ENCODE measurements at regions not wholly inside any gene's neighbourhood (a gene's known extent, or its start where the extent isn't known, plus 50 kb on each side); places are given as distances from the start of the nearest gene placed in this dataset.
A peak's percentile ranks its signal among the peaks of the same experiment; 100 is the strongest.

DNA sequence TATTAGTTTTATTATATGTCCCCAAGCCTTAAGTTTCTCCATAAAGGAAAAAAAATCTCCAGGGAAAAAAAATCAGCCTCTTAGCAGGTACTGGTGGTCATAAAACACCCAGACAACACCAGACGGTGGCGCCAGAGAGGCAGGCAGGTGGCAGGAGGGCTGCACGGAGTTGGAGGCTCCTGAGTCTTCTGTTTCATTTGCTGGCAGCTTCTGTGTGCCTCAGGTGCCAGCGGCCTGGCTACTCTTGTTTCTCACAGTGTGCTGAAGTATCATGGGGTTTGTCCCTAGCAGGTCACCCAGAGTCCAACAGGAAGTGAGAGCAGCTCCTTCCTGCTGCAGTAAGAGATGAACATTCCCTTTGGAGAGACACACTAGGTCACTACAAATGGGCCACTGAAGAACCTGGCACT, 123.3 kb upstream of the GADD45A start:
- DNase-seq (ENCODE audit: low read depth) = peak; percentile 76

DNA sequence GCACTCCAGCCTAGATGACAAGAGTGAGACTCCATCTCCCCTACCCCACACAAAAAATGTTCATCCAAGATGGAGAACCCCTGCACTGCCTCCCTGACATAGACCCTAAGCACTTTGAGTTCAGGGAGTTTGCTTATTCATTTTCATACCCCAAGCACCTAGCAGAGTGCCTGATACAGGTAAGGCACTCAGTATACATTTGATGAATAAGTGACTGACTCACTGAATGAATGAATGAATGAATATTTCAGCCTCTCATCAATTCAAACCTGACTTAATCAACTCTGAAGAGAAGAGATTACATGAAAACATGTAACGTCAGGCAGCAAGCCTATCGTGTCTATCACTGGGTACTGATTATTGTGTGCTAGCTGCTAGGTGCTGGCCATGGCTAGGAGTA, 121.3 kb upstream of the GADD45A start:
- DNase-seq (ENCODE audit: low read depth) = no peak

DNA sequence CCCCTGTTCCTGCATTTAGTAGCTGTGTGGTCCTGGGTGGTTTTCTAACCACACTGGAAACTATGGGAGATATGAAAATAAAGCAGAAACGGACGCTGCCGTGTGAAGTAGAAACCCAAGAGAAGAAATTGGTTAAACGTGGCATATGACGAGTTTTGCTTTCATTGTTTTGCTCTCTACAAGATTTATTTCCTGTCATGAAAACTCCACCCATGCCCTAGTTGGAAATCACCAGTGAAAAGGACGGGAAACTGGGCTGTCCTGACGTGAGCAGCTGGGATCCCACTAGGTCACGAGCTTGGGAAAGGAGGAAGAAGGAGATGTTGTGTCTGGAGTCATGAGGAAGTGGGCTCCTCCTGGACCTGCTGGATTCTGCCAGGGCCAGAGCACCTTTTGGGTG, 120.8 kb upstream of the GADD45A start:
- peak; percentile 68 for DNase-seq (ENCODE audit: low read depth)

DNA sequence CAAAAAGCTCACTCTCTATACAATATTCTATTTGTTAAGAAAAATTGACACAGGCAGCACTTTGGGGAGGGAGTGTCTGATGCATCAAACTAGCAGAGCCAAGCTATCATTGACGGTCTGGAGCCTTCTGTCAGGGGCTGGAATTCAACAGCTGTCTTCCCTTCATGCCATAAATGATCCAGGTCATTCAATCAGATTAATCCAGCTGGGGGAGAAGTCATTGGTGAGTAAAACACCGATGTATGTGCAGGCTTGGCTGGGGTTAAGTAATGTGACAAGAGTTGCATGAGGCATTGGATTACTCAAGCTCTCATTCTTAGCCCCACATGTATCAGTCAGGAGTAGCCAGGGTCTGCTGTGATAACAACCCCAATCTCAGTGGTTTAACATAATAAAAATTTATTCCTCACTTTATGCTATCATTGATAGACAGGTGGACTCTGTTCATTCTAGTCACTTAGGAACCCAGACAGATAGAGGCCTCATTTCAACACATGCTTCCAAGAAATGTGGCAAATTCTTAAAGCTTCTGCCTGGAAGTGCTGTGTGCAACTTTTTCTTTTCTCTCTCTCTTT, 118.1 kb upstream of the GADD45A start:
- DNase-seq (ENCODE audit: low read depth) = no peak

DNA sequence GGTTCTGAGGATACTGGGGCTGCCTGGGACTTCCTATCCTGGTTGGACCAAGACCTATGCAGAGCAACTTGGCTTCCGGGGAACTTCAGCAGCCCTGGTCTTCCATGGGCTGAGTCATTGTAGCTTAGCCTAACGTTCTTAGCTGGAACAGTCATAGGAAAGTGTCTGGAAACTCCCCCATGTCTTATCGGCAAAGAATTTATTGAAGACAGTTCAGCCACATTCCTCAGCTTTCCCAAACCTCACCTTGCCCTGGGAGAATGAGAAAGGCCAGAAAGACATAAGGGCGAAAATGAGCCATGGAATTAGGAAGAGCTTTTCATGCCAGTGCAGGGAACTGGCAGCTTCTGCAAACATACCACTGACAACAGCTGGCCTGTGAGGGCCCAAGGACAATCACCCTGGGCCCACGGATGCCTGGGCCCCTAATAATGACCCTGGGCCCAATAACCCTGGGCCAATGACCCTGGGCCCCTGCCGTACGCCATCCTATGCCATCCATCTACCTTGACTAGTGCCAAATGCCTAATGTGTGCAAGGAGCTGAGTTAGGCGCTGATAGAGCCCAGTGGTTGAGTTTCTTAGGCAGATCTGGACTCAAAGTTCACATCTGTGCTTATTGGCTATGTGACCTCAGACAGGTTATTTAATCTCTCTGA, 114.4 kb upstream of the GADD45A start:
- DNase-seq (ENCODE audit: low read depth) = peak; percentile 56

DNA sequence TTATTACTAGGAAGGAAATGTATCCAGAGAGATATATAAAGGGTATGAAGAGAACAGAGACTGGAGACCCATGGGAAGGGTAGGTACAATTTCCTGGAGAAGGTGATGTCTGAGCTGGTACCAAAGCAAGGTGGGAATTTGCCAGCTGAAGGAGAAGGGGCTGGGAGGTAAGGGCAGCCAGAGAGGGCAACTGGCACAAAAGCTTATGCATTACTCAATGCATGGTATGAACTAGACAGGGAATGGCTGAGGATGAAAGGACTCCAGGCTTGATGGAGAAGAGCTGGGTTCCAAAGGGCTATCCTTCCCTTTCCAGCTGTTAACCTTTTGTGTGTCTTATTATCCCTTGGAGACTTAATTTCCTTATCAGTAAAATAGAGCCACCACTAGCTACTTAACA, 113.6 kb upstream of the GADD45A start:
- no peak for DNase-seq (ENCODE audit: low read depth)

DNA sequence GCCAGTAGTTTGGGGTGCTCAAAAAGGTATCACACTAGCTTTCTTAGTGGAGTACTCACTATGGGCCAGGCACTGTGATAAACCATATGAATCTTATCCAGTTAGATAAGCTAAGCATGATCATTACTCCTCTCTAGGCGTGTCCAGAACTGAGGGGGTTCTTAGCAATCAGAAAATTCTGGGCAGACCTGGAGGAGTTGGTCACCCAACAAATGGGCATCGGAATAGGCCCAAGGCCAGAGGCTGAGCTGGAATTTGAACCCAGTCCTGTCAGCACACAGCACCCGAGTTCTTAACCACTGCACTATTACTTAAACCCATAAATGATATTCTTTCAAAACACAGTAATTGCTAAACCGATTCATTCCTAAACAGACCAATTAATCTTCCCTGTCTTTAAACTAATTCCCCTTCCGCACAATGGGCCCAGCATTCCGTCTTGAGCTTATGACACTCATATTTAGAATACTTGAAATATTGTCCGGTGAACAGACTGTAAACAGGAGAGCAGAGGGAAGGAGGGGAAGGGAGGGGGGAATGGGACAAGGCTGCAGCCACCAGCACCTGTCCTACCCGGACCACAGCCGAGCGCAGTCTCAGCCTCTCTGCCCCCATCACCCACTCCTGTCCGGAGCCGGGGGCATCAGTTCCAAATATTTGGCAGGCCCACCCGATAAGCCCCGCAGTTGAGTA, 113.0 kb upstream of the GADD45A start:
- no peak for DNase-seq (ENCODE audit: low read depth)

DNA sequence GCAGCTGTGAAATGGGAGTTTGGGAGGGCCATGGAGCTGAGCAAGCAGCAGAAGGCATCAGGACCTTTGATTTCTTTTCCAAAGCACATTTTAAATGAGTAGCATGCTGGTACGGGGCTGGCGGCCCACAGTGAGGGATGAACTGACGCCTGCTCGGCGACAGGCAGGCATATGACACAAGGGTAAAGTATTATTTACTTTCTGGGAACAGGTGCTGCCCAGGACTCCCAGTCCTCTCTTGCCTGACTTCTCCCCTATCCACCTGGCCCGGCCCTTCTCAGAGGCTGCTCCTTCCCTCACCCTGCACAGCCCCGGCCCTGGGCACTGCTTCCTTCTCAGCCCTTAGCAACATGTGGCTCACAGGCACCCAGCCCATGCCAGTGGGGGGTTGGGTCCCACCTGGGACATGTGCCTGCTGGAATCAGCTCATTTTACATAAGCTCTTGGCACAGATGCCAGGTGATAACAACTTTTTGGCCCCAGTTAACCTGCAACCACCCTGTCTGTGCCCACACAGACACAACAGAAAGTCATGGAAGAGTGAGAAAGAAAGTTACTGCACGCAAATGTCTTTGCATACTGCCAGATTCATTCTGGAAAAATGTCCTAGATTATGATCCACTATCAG, 112.3 kb upstream of the GADD45A start:
- DNase-seq (ENCODE audit: low read depth) = no peak

DNA sequence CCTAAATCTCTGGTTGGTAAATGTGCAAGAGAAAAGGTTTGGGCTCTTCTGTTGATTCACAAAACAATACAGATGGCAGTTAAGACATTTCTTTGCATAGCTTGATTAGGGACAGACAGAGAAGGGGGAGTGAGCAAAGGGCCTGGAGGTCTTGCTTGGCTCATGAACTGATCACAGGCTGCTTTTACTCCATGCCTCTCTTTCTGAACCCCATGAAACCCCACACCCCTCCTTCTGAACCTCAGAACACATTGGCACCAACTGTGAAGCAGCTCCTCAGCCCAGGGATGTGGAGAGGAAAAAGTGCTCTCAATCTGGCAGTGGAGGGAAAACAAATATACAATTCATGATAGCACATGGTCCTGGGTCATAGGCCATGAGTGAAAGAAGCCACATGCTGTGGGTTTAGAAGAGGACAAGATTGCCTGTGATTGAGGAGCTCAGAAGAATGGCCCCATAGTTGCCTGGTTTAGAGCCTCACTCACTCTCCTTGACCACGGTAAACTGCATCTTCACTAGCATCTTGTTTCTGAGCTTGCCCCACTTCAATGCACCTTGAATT, 111.6 kb upstream of the GADD45A start:
- no peak for DNase-seq (ENCODE audit: low read depth)

DNA sequence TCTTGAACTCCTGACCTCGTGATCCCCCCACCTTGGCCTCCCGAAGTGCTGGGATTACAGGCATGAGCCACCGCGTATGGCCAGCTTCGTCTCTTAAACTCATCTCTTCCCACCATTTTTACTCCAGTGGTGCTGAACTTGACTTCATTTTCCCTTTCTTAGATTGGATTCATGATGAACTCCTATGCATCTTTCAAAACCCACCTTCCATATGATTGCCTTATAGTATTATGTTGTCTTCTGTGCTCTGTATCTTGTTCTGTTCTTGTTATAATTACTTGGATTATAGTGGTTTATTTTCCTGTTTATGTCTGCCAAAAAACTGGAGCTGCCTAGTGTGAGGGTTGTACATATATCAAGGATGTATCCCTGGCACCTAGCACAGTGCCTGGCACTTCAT, 110.8 kb upstream of the GADD45A start:
- DNase-seq (ENCODE audit: low read depth) = no peak

DNA sequence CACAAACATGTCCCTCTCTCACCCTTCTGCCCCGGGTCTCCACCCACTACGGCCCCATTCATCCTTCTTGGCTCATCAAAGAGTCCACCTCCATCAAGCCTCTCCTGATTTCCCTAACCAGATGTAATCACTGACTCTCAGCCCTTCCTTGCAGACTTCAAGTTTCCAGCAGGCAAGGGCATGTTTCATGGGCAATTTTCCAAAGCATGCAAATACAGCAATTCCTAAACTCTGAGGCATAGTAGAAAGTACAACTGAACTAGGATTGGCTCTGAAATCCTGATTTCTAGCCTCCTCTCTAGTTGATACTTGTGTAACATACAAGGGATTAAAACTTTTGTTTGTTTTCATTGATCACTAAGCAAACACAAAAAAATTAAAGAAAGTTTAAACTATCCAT, 109.1 kb upstream of the GADD45A start:
- peak; percentile 81 for DNase-seq (ENCODE audit: low read depth)

DNA sequence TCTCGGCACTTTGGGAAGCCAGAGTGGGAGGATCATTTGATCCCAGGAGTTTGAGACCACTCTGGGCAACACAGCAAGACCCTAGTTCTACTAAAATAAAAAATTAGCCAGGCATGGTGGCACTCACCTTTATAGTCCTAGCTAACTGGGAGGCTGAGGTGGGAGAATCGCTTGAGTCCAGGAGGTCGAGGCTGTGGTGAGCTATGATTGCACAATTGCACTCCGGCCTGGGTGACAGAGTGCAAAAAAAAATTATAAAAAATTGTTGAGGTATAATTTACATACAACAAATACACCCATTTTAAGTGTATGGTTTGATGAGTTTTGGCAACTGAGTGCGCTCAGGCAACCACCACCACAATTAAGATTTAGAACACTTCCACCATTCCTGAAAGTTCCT, 108.5 kb upstream of the GADD45A start:
- no peak for DNase-seq (ENCODE audit: low read depth)

DNA sequence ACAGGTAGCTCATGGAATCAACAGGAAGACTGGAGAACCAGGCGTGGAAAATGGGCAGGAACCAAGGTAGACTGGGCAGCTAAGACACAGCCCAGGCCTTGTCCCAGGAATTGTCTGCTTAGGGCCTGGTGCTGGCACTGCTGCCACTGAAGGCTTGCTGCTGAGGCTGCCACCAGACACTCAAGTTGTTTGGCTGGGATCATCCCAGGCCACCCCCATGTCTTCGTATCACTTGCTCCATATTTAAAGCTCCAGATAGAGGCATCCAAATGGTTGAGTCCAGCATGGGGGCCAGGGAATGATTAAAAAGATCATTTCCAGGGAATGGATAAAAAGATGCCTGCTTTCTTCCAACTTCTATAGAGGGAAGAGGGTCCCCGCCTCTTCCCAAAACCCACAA, 107.4 kb upstream of the GADD45A start:
- no peak for DNase-seq (ENCODE audit: low read depth)

DNA sequence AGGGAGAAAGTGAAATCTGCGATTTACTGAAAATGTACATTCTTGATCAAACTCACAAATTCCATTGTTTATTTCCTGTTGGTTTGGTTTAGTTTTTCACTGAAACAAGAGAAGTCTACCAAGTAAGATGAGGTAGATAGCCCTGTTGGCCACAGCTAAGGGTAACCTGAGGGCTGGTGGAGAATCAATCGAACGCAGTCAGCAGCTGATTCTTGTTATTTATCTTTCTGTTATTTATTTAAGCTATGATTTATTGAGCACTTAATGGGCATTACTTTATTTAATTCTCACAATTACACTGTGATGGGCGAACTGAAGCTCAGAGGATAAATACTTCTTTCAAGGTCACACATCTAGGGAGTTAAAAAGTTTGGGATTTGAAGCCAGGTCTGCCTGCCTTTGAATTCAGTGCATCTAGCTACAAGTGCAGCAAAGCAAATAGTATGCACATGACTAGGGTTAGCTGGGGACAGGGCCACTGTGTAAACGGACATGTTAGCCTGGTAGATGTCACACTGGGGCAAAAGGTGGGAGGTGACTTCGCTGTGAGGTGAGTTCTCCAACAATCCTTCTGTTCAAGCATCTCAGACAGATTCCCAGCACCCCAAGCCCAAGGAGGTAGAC, 106.5 kb upstream of the GADD45A start:
- no peak for DNase-seq (ENCODE audit: low read depth)

DNA sequence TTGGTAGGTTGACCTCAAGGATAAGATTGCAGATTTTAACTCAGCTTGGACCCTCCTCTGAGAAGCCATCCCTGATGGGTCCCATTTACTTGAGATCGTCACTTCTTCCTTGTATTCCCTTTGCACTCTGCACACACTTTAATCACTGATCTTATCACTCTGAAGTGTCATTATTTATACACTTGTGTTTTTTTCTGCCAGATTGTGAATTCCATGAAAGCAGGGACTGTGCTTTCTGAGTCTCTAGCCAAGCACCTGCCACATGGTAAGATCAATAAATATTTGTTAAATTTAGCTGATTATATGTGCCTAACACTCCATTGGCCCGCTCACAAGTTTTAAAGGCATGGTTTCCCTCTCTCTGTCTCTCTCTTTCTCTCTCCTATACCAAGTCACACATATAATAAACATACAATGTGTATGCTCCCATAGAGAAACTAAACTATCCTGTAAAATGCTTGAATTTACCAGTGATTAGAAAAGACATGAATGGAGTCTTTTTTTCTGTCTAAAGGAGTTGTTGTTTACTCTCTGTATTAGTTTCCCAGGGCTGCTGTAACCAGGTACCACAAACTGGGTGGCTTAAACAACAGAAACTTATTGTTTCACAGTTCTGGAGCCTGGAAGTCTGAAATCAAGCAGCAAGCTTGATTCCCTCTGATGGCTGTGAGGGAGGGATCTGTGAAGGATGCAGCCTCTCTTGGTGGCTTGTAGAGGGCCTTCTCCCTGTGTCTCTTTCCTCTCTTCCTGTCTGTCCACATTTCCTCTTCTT, 105.2 kb upstream of the GADD45A start:
- no peak for DNase-seq (ENCODE audit: low read depth)

DNA sequence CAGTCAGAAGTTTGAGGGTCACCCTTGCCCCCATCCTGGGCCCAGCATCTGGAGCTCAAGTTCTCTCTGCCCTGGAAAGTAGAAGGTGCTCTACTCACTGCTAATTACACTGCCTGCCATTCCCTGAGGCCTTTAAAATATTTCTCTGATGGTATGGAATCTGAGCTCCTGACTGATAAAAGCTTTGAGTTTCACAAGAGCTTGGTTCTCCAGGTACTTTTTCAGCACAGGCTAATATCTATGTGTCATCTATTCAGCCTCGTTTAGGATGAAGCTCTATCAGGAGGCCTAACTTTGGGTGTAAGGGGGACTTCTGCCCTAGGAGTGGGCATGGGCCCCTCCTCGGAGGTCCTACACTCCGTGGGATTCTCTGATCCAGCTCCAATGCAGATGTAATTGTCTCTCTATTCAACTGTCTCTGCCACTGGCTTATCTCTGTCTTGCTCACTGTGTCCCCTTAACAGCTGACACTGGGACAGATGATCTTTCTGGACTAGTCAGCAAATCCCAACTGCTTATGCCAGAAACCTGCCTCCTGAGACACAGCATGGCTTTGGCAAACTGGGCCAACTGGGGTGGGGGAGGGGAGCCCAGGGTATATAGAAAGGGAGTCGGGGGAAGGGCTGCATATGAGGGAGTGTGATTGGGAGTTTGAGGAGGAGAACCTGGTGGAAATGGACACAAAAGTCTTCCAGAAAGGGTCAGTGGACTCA, 104.2 kb upstream of the GADD45A start:
- DNase-seq (ENCODE audit: low read depth) = no peak

DNA sequence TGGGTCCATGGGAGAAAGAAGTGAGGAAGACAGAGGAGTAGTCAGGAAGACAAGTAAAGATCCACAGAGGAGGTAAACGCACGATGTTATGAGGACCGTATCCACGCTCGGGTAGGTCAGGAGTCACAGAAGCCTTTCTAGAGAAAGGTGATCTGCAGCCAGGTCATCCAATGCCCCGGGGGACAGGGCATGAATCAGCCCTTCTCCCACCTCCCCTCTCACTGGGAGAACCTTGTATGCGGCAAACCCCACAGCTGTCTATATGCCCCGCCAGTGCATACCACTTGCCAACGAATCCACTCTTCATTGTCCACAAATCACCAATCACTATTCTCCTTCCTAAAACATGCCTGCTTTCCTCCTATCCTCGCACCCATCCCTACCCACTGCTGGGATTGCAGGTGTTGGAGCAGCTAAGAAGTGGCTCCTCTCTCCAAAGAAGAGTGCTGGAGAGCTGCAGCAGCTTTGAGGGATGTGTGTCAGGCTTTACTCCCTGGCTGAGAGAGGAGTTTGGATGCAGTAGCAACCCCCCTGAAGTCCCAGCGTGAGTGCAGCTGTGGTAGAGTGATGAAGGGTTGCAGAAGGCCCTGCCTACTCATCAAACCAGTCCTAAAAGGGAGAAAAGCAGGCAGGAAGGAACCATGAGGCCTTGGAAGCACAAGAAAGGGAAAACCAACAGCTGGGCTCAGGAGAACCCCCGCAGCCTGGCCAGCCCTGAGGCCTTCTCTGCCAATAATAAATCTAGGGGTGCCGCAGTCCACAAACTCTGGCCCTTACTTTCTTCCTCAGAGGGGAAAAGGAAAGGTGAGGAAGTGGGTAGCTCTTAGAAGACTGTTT, 102.2 kb upstream of the GADD45A start:
- no peak for DNase-seq (ENCODE audit: low read depth)

DNA sequence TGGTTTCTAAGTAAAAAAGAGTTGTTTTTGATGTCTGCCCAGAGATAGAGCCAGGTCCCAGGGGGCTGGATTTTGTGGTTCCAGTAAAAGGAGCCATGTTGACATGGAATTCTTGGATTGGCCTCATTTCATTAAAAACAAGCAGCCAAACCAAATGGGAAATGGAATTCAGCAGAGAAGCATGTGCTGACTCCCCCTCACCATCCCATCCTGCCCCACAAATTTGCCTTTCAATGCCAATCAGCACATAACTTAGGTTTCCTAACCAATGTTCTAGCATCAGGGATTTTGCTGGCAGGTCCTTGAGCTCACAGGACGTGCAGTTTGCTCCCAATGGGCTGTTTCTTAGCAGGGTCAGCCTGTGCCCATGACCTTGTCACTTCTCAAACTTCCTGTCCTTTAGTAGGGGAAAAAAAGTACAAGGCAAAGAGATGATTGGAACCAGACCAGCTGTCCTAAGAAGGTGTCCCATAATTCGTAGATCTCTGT, 101.5 kb upstream of the GADD45A start:
- peak; percentile 62 for DNase-seq (ENCODE audit: low read depth)

DNA sequence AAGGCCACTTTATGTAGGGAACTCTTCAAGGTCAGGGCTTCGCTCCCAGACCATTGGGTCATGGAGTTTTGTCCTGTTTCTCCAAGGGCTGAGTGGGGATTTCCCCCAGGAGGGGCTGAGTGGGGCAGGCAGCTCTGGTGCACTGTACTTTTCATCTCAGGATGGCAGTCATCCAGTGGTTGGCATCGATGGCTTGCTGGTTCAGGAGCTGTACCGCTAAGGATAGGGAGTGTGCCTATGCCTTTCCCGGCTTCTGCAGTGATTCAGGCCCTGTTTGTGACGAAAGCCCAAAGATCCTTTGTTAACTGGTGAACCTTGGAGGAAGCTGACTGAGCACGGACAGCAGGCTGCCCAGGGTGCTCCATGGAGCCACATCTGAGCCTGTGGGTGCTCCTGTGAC, 100.1 kb upstream of the GADD45A start:
- DNase-seq (ENCODE audit: low read depth) = no peak

DNA sequence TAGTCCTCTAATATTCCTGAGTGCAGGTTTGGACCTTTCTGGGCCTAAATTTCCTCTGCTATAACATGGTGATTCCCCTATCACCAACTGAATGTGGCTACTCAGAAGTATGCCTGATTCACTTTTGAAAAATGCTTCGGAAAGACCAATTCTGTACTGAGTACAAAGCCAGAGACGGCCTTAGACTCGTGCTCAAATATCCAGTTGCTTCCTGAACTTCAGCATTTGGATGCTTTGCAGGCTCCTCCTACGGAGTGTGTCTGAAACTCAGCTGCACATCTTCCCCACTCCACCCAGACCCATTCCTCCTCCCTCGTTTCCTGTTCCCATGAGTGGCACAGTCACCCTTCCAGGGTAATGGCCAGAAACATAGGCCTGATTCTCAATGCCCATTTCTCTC, 98.4 kb upstream of the GADD45A start:
- DNase-seq (ENCODE audit: low read depth) = peak; percentile 57
